ENCODE measurements at regions not wholly inside any gene's neighbourhood (a gene's known extent, or its start where the extent isn't known, plus 50 kb on each side); places are given as distances from the start of the nearest gene placed in this dataset.

GRCh38 chrX:35696760-35697234 lies 101.3 kb upstream of the MAGEB16 start:
- no peak overlapping the region for H3K27ac ChIP-seq
- intact Hi-C loops (cut with DNase I) = no loop called here
- TF ChIP-seq CTCF (IDR thresholded peaks at IDR 0.05) = no peak
- no peak for DNase-seq (ENCODE audit: low spot score in 2 of 2)
- H3K27me3 ChIP-seq = no peaks in the 10 kb centered on the region
- H3K4me3 ChIP-seq = no peak overlapping the region
- no peaks in the 10 kb centered on the region for H3K9me3 ChIP-seq
- no peaks in the 10 kb centered on the region for H3K36me3 ChIP-seq
- H3K4me1 ChIP-seq = no peaks in the 10 kb centered on the region

- no peak overlapping the region for H3K27ac ChIP-seq
- H3K4me3 ChIP-seq = no peak overlapping the region
- intact Hi-C loops (cut with DNase I) = no loop called here
- H3K36me3 ChIP-seq = no peaks in the 10 kb centered on the region
- no peak for TF ChIP-seq CTCF (IDR thresholded peaks at IDR 0.05)
- H3K4me1 ChIP-seq = no peaks in the 10 kb centered on the region
- no peaks in the 10 kb centered on the region for H3K9me3 ChIP-seq
- DNase-seq (ENCODE audit: low spot score in 2 of 2) = no peak
- no peaks in the 10 kb centered on the region for H3K27me3 ChIP-seq
These were observed 98.5 kb upstream of the MAGEB16 start for GRCh38 chrX:35699642-35700041.

- no peak overlapping the region for H3K4me3 ChIP-seq
- TF ChIP-seq CTCF (IDR thresholded peaks at IDR 0.05) = no peak
- no peaks in the 10 kb centered on the region for H3K9me3 ChIP-seq
- no peaks in the 10 kb centered on the region for H3K27me3 ChIP-seq
- DNase-seq (ENCODE audit: low spot score in 2 of 2) = no peak
- no peaks in the 10 kb centered on the region for H3K4me1 ChIP-seq
- intact Hi-C loops (cut with DNase I) = no loop called here
- no peak overlapping the region for H3K27ac ChIP-seq
- H3K36me3 ChIP-seq = no peaks in the 10 kb centered on the region
These were observed 98.0 kb upstream of the MAGEB16 start for GRCh38 chrX:35700121-35700520.

GRCh38 chrX:35711281-35711680 lies 86.9 kb upstream of the MAGEB16 start:
- intact Hi-C loops (cut with DNase I) = no loop called here
- TF ChIP-seq CTCF (IDR thresholded peaks at IDR 0.05) = no peak
- no peaks in the 10 kb centered on the region for H3K27me3 ChIP-seq
- no peaks in the 10 kb centered on the region for H3K9me3 ChIP-seq
- DNase-seq (ENCODE audit: low spot score in 2 of 2) = no peak
- no peak overlapping the region for H3K4me3 ChIP-seq
- no peaks in the 10 kb centered on the region for H3K4me1 ChIP-seq
- no peaks in the 10 kb centered on the region for H3K36me3 ChIP-seq
- no peak overlapping the region for H3K27ac ChIP-seq

- Histone ChIP-seq H3K27me3 (no peaks in the 10 kb centered on the region), H3K4me3 (no peak overlapping the region), H3K36me3 (no peaks in the 10 kb centered on the region), H3K4me1 (no peaks in the 10 kb centered on the region), H3K27ac (no peak overlapping the region), H3K9me3 (no peaks in the 10 kb centered on the region)
- no peak for DNase-seq (ENCODE audit: low spot score in 2 of 2)
- intact Hi-C loops (cut with DNase I) = no loop called here
- TF ChIP-seq CTCF (IDR thresholded peaks at IDR 0.05) = no peak
These were observed 76.0 kb upstream of the MAGEB16 start for GRCh38 chrX:35722128-35722527.

GRCh38 chrX:35726176-35726575 lies 72.0 kb upstream of the MAGEB16 start:
- Histone ChIP-seq H3K27me3 (no peaks in the 10 kb centered on the region), H3K27ac (no peak overlapping the region), H3K36me3 (no peaks in the 10 kb centered on the region), H3K4me3 (no peak overlapping the region), H3K9me3 (no peaks in the 10 kb centered on the region), H3K4me1 (no peaks in the 10 kb centered on the region)
- intact Hi-C loops (cut with DNase I) = no loop called here
- DNase-seq (ENCODE audit: low spot score in 2 of 2) = no peak
- peak in 1 of 3 experiments; percentile 5 for TF ChIP-seq CTCF (IDR thresholded peaks at IDR 0.05)

Measured in ascending aorta (tissue), 2 donors.